BE2C (cell line): ENCODE measurements at regions not wholly inside any gene's neighbourhood (a gene's known extent, or its start where the extent isn't known, plus 50 kb on each side); places are given as distances from the start of the nearest gene placed in this dataset.
"Not testable (repeated sequence)": the region's sequence is repeated elsewhere in the genome, so short reads cannot be mapped to it uniquely, and the experiment has no call there.

ENCODE experiments used
- DNase-seq: peaks from one replicate; pipeline ENCODE4 v3.0.0-alpha.2; 2020
- H3K27me3 ChIP-seq: fragments of 250-450 bp; sonication (Bioruptor Pico); 2 replicates; pipeline ENCODE4 v1.5.1; 2020; ENCODE audit warnings: mild to moderate bottlenecking
- H3K36me3 ChIP-seq: fragments of 250-450 bp; sonication (Bioruptor Pico); 2 replicates; pipeline ENCODE4 v1.5.1; 2020; ENCODE audit warnings: mild to moderate bottlenecking
- H3K4me1 ChIP-seq: fragments of 250-450 bp; sonication (Bioruptor Pico); 2 replicates; pipeline ENCODE4 v1.5.1; 2020
- H3K4me3 ChIP-seq: 2 replicates; pipeline ENCODE4 v1.5.1; 2011; ENCODE audit warnings: low read depth, low read length
- H3K9me3 ChIP-seq: fragments of 250-450 bp; sonication (Bioruptor Pico); 2 replicates; pipeline ENCODE4 v1.5.1; 2020
- CTCF ChIP-seq: IDR thresholded peaks from 2 replicates; pipeline ENCODE4 v1.5.1; 2012; ENCODE audit warnings: mild to moderate bottlenecking, low read depth, low read length

- no peaks in the 10 kb centered on the region for H3K4me1 ChIP-seq
- no peak for DNase-seq
Measured at GRCh38 chr17:6930749-6931148, 65.1 kb upstream of the ALOX12 start.

GRCh38 chr17:6934544-6934943, 61.3 kb upstream of the ALOX12 start:
- not testable (repeated sequence) for H3K4me1 ChIP-seq, H3K36me3 ChIP-seq, DNase-seq, H3K27me3 ChIP-seq, H3K9me3 ChIP-seq, H3K4me3 ChIP-seq

More at GRCh38 chr17:6930749-6931148, 65.1 kb upstream of the ALOX12 start:
- Histone ChIP-seq H3K9me3 (no peaks in the 10 kb centered on the region), H3K36me3 (no peaks in the 10 kb centered on the region), H3K4me3 (no peak overlapping the region), H3K27me3 (peaks cover 6% of the 10 kb centered on the region; the same call in 1 of the 2 replicates)
- no peak for TF ChIP-seq CTCF

- peak overlapping the region; percentile 71 for H3K4me3 ChIP-seq
Measured at GRCh38 chr17:6936370-6937028, 59.4 kb upstream of the ALOX12 start.

GRCh38 chr17:6938637-6939036, 57.2 kb upstream of the ALOX12 start:
- Histone ChIP-seq H3K36me3 (no peaks in the 10 kb centered on the region), H3K4me1 (no peaks in the 10 kb centered on the region), H3K9me3 (no peaks in the 10 kb centered on the region), H3K4me3 (no peak overlapping the region), H3K27me3 (no peaks in the 10 kb centered on the region)
- no peak for TF ChIP-seq CTCF
- DNase-seq = no peak

More at GRCh38 chr17:6936370-6937028, 59.4 kb upstream of the ALOX12 start:
- Histone ChIP-seq H3K36me3 (no peaks in the 10 kb centered on the region), H3K4me1 (no peaks in the 10 kb centered on the region), H3K9me3 (no peaks in the 10 kb centered on the region), H3K27me3 (no peaks in the 10 kb centered on the region)
- peak; percentile 13 for DNase-seq
- TF ChIP-seq CTCF = no peak

- no peaks in the 10 kb centered on the region for H3K9me3 ChIP-seq
- no peaks in the 10 kb centered on the region for H3K36me3 ChIP-seq
- DNase-seq = no peak
- no peak for TF ChIP-seq CTCF
- no peaks in the 10 kb centered on the region for H3K4me1 ChIP-seq
- no peaks in the 10 kb centered on the region for H3K27me3 ChIP-seq
- peak overlapping the region; percentile 67 for H3K4me3 ChIP-seq
Measured at GRCh38 chr17:6940186-6940649, 55.6 kb upstream of the ALOX12 start.

GRCh38 chr17:6941989-6942388, 53.9 kb upstream of the ALOX12 start:
- H3K27me3 ChIP-seq = no peaks in the 10 kb centered on the region
- no peaks in the 10 kb centered on the region for H3K9me3 ChIP-seq
- no peak for TF ChIP-seq CTCF

More at GRCh38 chr17:6941989-6942388, 53.9 kb upstream of the ALOX12 start:
- Histone ChIP-seq H3K36me3 (no peaks in the 10 kb centered on the region), H3K4me1 (no peaks in the 10 kb centered on the region), H3K4me3 (no peak overlapping the region)
- no peak for DNase-seq
